ENCODE measurements at regions not wholly inside any gene's neighbourhood (a gene's known extent, or its start where the extent isn't known, plus 50 kb on each side); places are given as distances from the start of the nearest gene placed in this dataset.
A peak's percentile ranks its signal among the peaks of the same experiment; 100 is the strongest.

DNA sequence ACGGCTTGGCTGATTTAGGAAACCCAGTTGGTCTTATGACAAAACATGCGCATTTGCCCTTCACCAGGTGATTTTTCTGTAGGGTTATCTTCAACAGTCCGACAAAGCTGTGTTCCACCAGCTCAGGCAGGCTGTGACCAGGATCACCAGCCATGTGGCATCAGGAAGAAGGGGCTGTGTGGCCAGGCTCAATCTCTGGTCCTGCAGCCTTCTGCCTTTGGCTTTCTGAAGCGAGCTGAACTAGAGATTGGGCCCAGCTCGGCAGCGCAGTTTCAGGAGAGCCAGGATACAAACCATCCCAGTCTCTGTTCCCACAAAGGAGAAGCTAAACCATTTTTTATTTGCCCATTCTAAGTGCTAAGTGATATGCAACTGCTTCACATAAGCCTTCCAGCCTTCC is 282.3 kb downstream of the SOX11 start:
- no peak overlapping the region for H3K4ac ChIP-seq (ENCODE audit: low read depth, low read length)
- H3K23ac ChIP-seq (ENCODE audit: insufficient read length, low read depth, low read length), result no peak overlapping the region
- H3K27me3 Mint-ChIP-seq (ENCODE audit: low read depth), result no peaks in the 10 kb centered on the region; the same call in none of the 2 replicates
- no peak overlapping the region for H3K27ac ChIP-seq (ENCODE audit: insufficient read length, low read depth, low read length)
- H4K5ac ChIP-seq (ENCODE audit: insufficient read length, low read depth, low read length), result no peak overlapping the region
- H3K9ac ChIP-seq (ENCODE audit: extremely low read depth, insufficient read length, low read length), result no peak overlapping the region
- no peak overlapping the region for H2BK20ac ChIP-seq (ENCODE audit: low read depth, low read length, poor library complexity, severe bottlenecking)
- H3K27ac Mint-ChIP-seq, result peak overlapping the region in 1 of 3 experiments; percentile 73; a peak in 1 of 7 replicates
- H4K91ac ChIP-seq (ENCODE audit: insufficient read length, low read depth, low read length), result no peak overlapping the region
- DNase-seq, result no peak
- WGBS (ENCODE audit: extremely low coverage, insufficient read length, low lambda C conversion rate), result no CpG with 5 or more reads among the region's 6 CpGs
- H3K9me3 Mint-ChIP-seq, result peaks cover 0 to 13% of the 10 kb centered on the region in 2 experiments; a peak in 1 of 5 replicates
- no peaks in the 10 kb centered on the region for H3K4me1 ChIP-seq (ENCODE audit: insufficient read depth, low read length)
- H2BK15ac ChIP-seq (ENCODE audit: low read depth, low read length), result no peak overlapping the region
- no peak overlapping the region for H2BK12ac ChIP-seq (ENCODE audit: insufficient read length, low read depth, low read length)
- no peaks in the 10 kb centered on the region for H3K9me3 ChIP-seq (ENCODE audit: control insufficient read depth, low read depth, low read length)
- no peak overlapping the region for H2AFZ ChIP-seq (ENCODE audit: low read length)
- no peak overlapping the region for H3K14ac ChIP-seq (ENCODE audit: insufficient read depth, low read length)
- no peaks in the 10 kb centered on the region for H4K20me1 ChIP-seq (ENCODE audit: control insufficient read depth, insufficient read depth, insufficient read length)
- H2AK5ac ChIP-seq (ENCODE audit: insufficient read length, low read length), result no peak overlapping the region
- no peak overlapping the region for H4K8ac ChIP-seq (replicated peaks; ENCODE audit: insufficient read length, low read depth, low read length)
- no peak overlapping the region for H3K18ac ChIP-seq (ENCODE audit: insufficient read length, low read depth, low read length)
- H3K4me1 Mint-ChIP-seq, result peaks cover 42 to 43% of the 10 kb centered on the region in 2 experiments
- TF ChIP-seq, protein P1, sequence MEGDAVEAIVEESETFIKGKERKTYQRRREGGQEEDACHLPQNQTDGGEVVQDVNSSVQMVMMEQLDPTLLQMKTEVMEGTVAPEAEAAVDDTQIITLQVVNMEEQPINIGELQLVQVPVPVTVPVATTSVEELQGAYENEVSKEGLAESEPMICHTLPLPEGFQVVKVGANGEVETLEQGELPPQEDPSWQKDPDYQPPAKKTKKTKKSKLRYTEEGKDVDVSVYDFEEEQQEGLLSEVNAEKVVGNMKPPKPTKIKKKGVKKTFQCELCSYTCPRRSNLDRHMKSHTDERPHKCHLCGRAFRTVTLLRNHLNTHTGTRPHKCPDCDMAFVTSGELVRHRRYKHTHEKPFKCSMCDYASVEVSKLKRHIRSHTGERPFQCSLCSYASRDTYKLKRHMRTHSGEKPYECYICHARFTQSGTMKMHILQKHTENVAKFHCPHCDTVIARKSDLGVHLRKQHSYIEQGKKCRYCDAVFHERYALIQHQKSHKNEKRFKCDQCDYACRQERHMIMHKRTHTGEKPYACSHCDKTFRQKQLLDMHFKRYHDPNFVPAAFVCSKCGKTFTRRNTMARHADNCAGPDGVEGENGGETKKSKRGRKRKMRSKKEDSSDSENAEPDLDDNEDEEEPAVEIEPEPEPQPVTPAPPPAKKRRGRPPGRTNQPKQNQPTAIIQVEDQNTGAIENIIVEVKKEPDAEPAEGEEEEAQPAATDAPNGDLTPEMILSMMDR (conservative IDR thresholded peaks at IDR 0.05), result no peak
- H3K4me2 ChIP-seq (ENCODE audit: insufficient read depth, insufficient read length, low read length), result no peak overlapping the region
- no peak overlapping the region for H3K56ac ChIP-seq (ENCODE audit: insufficient read length, low read depth, low read length)
- H2BK120ac ChIP-seq (ENCODE audit: low read depth, low read length, poor library complexity, severe bottlenecking), result no peak overlapping the region
- H3K23me2 ChIP-seq (ENCODE audit: insufficient read length, low read depth, low read length, poor library complexity, severe bottlenecking), result no peaks in the 10 kb centered on the region
- no peak overlapping the region for H3K4me3 Mint-ChIP-seq
- no peaks in the 10 kb centered on the region for H3K79me2 ChIP-seq (ENCODE audit: insufficient read depth, low read length)
- no peak overlapping the region for H3T11ph ChIP-seq (ENCODE audit: low read length)
- no peaks in the 10 kb centered on the region for H3K79me1 ChIP-seq (ENCODE audit: insufficient read depth, low read depth, low read length, poor library complexity, severe bottlenecking)
- H3K36me3 Mint-ChIP-seq (ENCODE audit: insufficient read depth in 1 of 3, low read depth in 3 of 3), result peaks cover 3 to 21% (median 3%) of the 10 kb centered on the region in 3 experiments; a peak in 3 of 7 replicates
- H2BK5ac ChIP-seq (ENCODE audit: insufficient read length, low read length), result no peak overlapping the region
- H3K27me3 ChIP-seq (ENCODE audit: insufficient read depth, low read length), result no peaks in the 10 kb centered on the region

Measured in H9 (cell line).